ENCODE measurements at regions not wholly inside any gene's neighbourhood (a gene's known extent, or its start where the extent isn't known, plus 50 kb on each side); places are given as distances from the start of the nearest gene placed in this dataset.

GRCh38 chr4:89535251-89535650 lies 227.7 kb upstream of the GPRIN3 start:
- H3T11ph ChIP-seq (ENCODE audit: low read length) = no peak overlapping the region
- Mint-ChIP-seq H3K4me3 (no peak overlapping the region), H3K4me1 (peaks cover 7 to 10% of the 10 kb centered on the region in 2 experiments), H3K36me3 (ENCODE audit: insufficient read depth in 1 of 3, low read depth in 3 of 3) (no peaks in the 10 kb centered on the region), H3K27me3 (ENCODE audit: low read depth) (peaks cover 1% of the 10 kb centered on the region; the same call in 1 of the 2 replicates), H3K27ac (no peak overlapping the region), H3K9me3 (no peaks in the 10 kb centered on the region; a peak in 1 of 5 replicates)
- H3K27me3 ChIP-seq (ENCODE audit: insufficient read depth, low read length) = no peaks in the 10 kb centered on the region
- no peak overlapping the region for H3K14ac ChIP-seq (ENCODE audit: insufficient read depth, low read length)
- H3K23me2 ChIP-seq (ENCODE audit: insufficient read length, low read depth, low read length, poor library complexity, severe bottlenecking) = no peaks in the 10 kb centered on the region
- H4K5ac ChIP-seq (ENCODE audit: insufficient read length, low read depth, low read length) = no peak overlapping the region
- H2BK120ac ChIP-seq (ENCODE audit: low read depth, low read length, poor library complexity, severe bottlenecking) = no peak overlapping the region
- H3K4me1 ChIP-seq (ENCODE audit: insufficient read depth, low read length) = no peaks in the 10 kb centered on the region; the same call in 1 of the 2 replicates
- H3K79me1 ChIP-seq (ENCODE audit: insufficient read depth, low read depth, low read length, poor library complexity, severe bottlenecking) = no peaks in the 10 kb centered on the region
- no peak overlapping the region for H4K91ac ChIP-seq (ENCODE audit: insufficient read length, low read depth, low read length)
- H3K23ac ChIP-seq (ENCODE audit: insufficient read length, low read depth, low read length) = no peak overlapping the region
- TF ChIP-seq CTCF (conservative IDR thresholded peaks at IDR 0.05) = no peak
- H3K9me3 ChIP-seq (ENCODE audit: control insufficient read depth, low read depth, low read length) = no peaks in the 10 kb centered on the region
- no peak overlapping the region for H2BK12ac ChIP-seq (ENCODE audit: insufficient read length, low read depth, low read length)
- H2AK5ac ChIP-seq (ENCODE audit: insufficient read length, low read length) = no peak overlapping the region
- H2BK15ac ChIP-seq (ENCODE audit: low read depth, low read length) = no peak overlapping the region
- no CpG with 5 or more reads among the region's 3 CpGs for WGBS (ENCODE audit: extremely low coverage, insufficient read length, low lambda C conversion rate)
- no peaks in the 10 kb centered on the region for H3K79me2 ChIP-seq (ENCODE audit: insufficient read depth, low read length)
- H3K27ac ChIP-seq (ENCODE audit: insufficient read length, low read depth, low read length) = no peak overlapping the region
- no peaks in the 10 kb centered on the region for H4K20me1 ChIP-seq (ENCODE audit: control insufficient read depth, insufficient read depth, insufficient read length)
- no peak overlapping the region for H3K18ac ChIP-seq (ENCODE audit: insufficient read length, low read depth, low read length)
- no peak overlapping the region for H3K4ac ChIP-seq (ENCODE audit: low read depth, low read length)
- DNase-seq = no peak
- H4K8ac ChIP-seq (replicated peaks; ENCODE audit: insufficient read length, low read depth, low read length) = no peak overlapping the region
- H2BK20ac ChIP-seq (ENCODE audit: low read depth, low read length, poor library complexity, severe bottlenecking) = no peak overlapping the region
- H3K56ac ChIP-seq (ENCODE audit: insufficient read length, low read depth, low read length) = no peak overlapping the region
- H3K4me2 ChIP-seq (ENCODE audit: insufficient read depth, insufficient read length, low read length) = no peak overlapping the region
- H3K9ac ChIP-seq (ENCODE audit: extremely low read depth, insufficient read length, low read length) = no peak overlapping the region
- H2BK5ac ChIP-seq (ENCODE audit: insufficient read length, low read length) = no peak overlapping the region
- H2AFZ ChIP-seq (ENCODE audit: low read length) = no peak overlapping the region

Measured in H9 (cell line).